Esophagus squamous epithelium (tissue), 4 donors: ENCODE measurements at regions not wholly inside any gene's neighbourhood (a gene's known extent, or its start where the extent isn't known, plus 50 kb on each side); places are given as distances from the start of the nearest gene placed in this dataset.

ENCODE experiments used
- small RNA-seq, 4 donors: library from RNA; depleted of rRNA; stranded (forward); fragments of <200 nt; gene quantifications; one replicate each; pipeline ENCODE3, GENCODE V24; 2016

Small RNA genes in the stretch of these regions (small RNA-seq; reads per million reads assigned to genes)
- gene MTND5P4 (0 reads per million in 4 donors), gene SNORA75B (0 reads per million in 4 donors)
